Aorta (tissue), 5 donors: ENCODE measurements at regions not wholly inside any gene's neighbourhood (a gene's known extent, or its start where the extent isn't known, plus 50 kb on each side); places are given as distances from the start of the nearest gene placed in this dataset.

Experiments
- ATAC-seq: fragments of 200-7000 bp; cut with Tn5 transposase; one replicate; pipeline ENCODE4 v1.9.1; 2022; ENCODE audit warnings: moderate library complexity; ENCODE audit not compliant: low FRiP score
- DNase-seq, 2 donors: peaks; one replicate each; pipeline ENCODE4 v3.0.0-alpha.2; 2020
- H3K27ac ChIP-seq, 2 donors: one replicate each; pipeline ENCODE4 v1.5.1; 2013; ENCODE audit warnings: low read length in 2 of 2, mild to moderate bottlenecking in 2 of 2, moderate library complexity in 2 of 2, control low read depth in 1 of 2, inconsistent platforms in 1 of 2, low read depth in 1 of 2
- H3K27me3 ChIP-seq, 2 donors: one replicate each; pipeline ENCODE4 v1.6.1; 2013; ENCODE audit warnings: control low read depth in 1 of 2, low read length in 1 of 2, mild to moderate bottlenecking in 1 of 2, moderate library complexity in 1 of 2; ENCODE audit not compliant: insufficient read depth in 2 of 2, control insufficient read depth in 1 of 2
- H3K36me3 ChIP-seq, 2 donors: one replicate each; pipeline ENCODE4 v1.6.1; 2013; ENCODE audit warnings: control low read depth in 1 of 2, low read length in 1 of 2, mild to moderate bottlenecking in 1 of 2; ENCODE audit not compliant: insufficient read depth in 2 of 2, control insufficient read depth in 1 of 2
- H3K4me1 ChIP-seq, 2 donors: one replicate each; pipeline ENCODE4 v1.6.1; 2013; ENCODE audit warnings: low read length in 2 of 2, control low read depth in 1 of 2, mild to moderate bottlenecking in 1 of 2, moderate library complexity in 1 of 2; ENCODE audit not compliant: insufficient read depth in 2 of 2, control insufficient read depth in 1 of 2
- H3K4me3 ChIP-seq, 2 donors: one replicate each; pipeline ENCODE4 v1.5.1; 2013; ENCODE audit warnings: low read length in 2 of 2, control low read depth in 1 of 2, mild to moderate bottlenecking in 1 of 2
- H3K9me3 ChIP-seq: one replicate; pipeline ENCODE4 v1.6.1; 2013; ENCODE audit warnings: mild to moderate bottlenecking, low read length; ENCODE audit not compliant: control insufficient read depth
- WGBS, 2 donors: extraction: QIAGEN DNeasy Blood & Tissue Kit; methylation state at CpG; one replicate each; pipeline ENCODE4 v1.1.7; 2013; 5-methylcytosine and 5-hydroxymethylcytosine counted together
- intact Hi-C, 2 donors: fragments of 100-400 bp; cut with DNase I; formaldehyde crosslinking; loops; one replicate each; pipeline versions ENCODE4 v1.14.2 to v1.15.0; 2022
- donor health status: healthy with polysubstance abuse.
- donor health status: Bipolar disorder and iron deficiency.
- donor health status: DM: no; HTN: no; CAD: no.
- donor health status: DM: no; HTN: no; CAD: no.
- donor health status: DM: yes; HTN: yes; CAD: no.

GRCh38 chr2:133811409-133812125 is 243.3 kb upstream of the NCKAP5 start:
- Histone ChIP-seq H3K9me3 (no peaks in the 10 kb centered on the region), H3K36me3 (no peaks in the 10 kb centered on the region), H3K4me3 (no peak overlapping the region), H3K27me3 (no peaks in the 10 kb centered on the region), H3K27ac (no peak overlapping the region), H3K4me1 (no peaks in the 10 kb centered on the region)
- DNase-seq (no peak), ATAC-seq (no peak)
- intact Hi-C loops: no loop called here
- 84 to 91% methylated on average over 4 of the region's 4 CpGs for WGBS, 2 donors

GRCh38 chr2:133812826-133813617 is 244.8 kb upstream of the NCKAP5 start:
- Histone ChIP-seq H3K4me1 (no peaks in the 10 kb centered on the region), H3K27me3 (no peaks in the 10 kb centered on the region), H3K4me3 (no peak overlapping the region), H3K27ac (no peak overlapping the region), H3K9me3 (no peaks in the 10 kb centered on the region), H3K36me3 (no peaks in the 10 kb centered on the region)
- ATAC-seq (no peak), DNase-seq (no peak)
- 84 to 87% methylated on average over 4 of the region's 4 CpGs for WGBS, 2 donors
- intact Hi-C loops: no loop called here

DNA sequence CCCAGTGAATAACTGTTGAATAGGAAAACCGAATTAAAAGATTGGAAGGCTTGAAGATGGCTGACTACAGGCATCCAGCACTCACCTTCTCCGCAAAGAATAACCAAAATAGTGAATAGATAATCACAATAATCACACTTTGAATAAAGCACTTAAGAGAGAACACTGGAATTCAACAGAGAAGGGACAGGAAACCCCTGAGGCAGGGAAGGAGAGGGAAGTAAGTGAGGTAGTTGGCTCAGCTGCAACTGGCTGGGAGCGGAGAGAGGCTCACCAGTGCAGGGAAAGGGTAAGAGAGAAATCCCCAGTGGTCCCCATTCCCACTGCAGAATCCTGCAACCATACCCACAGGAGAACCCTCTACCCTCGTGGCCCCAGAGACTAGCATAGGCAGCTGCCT is 246.6 kb upstream of the NCKAP5 start:
- DNase-seq (no peak), ATAC-seq (peak; percentile 22)
- intact Hi-C loops: no loop called here
- WGBS, 2 donors: 78 to 82% methylated on average over 4 of the region's 4 CpGs
- H3K4me1 ChIP-seq: no peaks in the 10 kb centered on the region
- no peaks in the 10 kb centered on the region for H3K27me3 ChIP-seq
- no peak overlapping the region for H3K4me3 ChIP-seq
- H3K27ac ChIP-seq: no peak overlapping the region
- no peaks in the 10 kb centered on the region for H3K9me3 ChIP-seq
- no peaks in the 10 kb centered on the region for H3K36me3 ChIP-seq

GRCh38 chr2:133816037-133816436 is 247.8 kb upstream of the NCKAP5 start:
- Histone ChIP-seq H3K36me3 (no peaks in the 10 kb centered on the region), H3K27ac (no peak overlapping the region), H3K27me3 (no peaks in the 10 kb centered on the region), H3K4me1 (no peaks in the 10 kb centered on the region), H3K4me3 (no peak overlapping the region), H3K9me3 (no peaks in the 10 kb centered on the region)
- ATAC-seq (peak; percentile 59), DNase-seq (no peak)
- intact Hi-C loops: no loop called here
- 77 to 95% methylated on average over 3 of the region's 3 CpGs for WGBS, 2 donors

- Histone ChIP-seq H3K4me1 (no peaks in the 10 kb centered on the region), H3K27me3 (no peaks in the 10 kb centered on the region), H3K4me3 (no peak overlapping the region), H3K27ac (no peak overlapping the region), H3K9me3 (no peaks in the 10 kb centered on the region), H3K36me3 (no peaks in the 10 kb centered on the region)
- intact Hi-C loops: no loop called here
- 11 to 19% methylated on average over 9 of the region's 9 CpGs for WGBS, 2 donors
- ATAC-seq (no peak), DNase-seq (no peak)
Observed at GRCh38 chr2:133817680-133818566, 249.7 kb upstream of the NCKAP5 start.

DNA sequence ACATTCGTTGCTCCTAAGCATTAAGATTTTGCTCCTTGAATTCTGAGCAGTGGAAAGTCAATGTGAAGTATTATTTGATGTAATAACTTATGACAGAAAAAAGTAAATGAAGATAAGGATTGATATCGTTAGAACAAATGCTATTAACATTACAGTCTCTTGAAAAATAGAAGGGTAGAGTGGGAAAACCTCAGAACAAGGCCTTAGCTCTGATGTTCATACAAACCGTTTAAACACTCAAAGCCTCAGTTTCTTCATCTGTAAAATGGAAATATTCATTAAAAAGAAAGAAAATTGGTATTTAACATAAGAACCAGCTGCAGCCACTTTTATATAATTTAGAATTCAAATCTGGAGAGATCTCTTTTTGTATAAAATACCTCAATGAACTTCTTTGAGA is 250.4 kb upstream of the NCKAP5 start:
- intact Hi-C loops: no loop called here
- Histone ChIP-seq H3K36me3 (no peaks in the 10 kb centered on the region), H3K4me1 (no peaks in the 10 kb centered on the region), H3K27ac (no peak overlapping the region), H3K9me3 (peaks cover 1% of the 10 kb centered on the region), H3K27me3 (no peaks in the 10 kb centered on the region), H3K4me3 (no peak overlapping the region)
- ATAC-seq (no peak), DNase-seq (no peak)
- 36 to 59% methylated on average over 3 of the region's 3 CpGs for WGBS, 2 donors

- no peak overlapping the region for H3K27ac ChIP-seq
- no peaks in the 10 kb centered on the region for H3K4me1 ChIP-seq
- ATAC-seq (no peak), DNase-seq (no peak)
- no peaks in the 10 kb centered on the region for H3K27me3 ChIP-seq
- H3K4me3 ChIP-seq: no peak overlapping the region
- H3K9me3 ChIP-seq: peaks cover 1% of the 10 kb centered on the region
- 90 to 93% methylated on average over 4 of the region's 4 CpGs for WGBS, 2 donors
- intact Hi-C loops: no loop called here
- no peaks in the 10 kb centered on the region for H3K36me3 ChIP-seq
Observed at GRCh38 chr2:133819906-133820305, 251.6 kb upstream of the NCKAP5 start.

GRCh38 chr2:133821107-133821760 is 253.0 kb upstream of the NCKAP5 start:
- intact Hi-C loops: no loop called here
- H3K4me3 ChIP-seq: no peak overlapping the region
- H3K36me3 ChIP-seq: no peaks in the 10 kb centered on the region
- H3K4me1 ChIP-seq: no peaks in the 10 kb centered on the region
- H3K27me3 ChIP-seq: no peaks in the 10 kb centered on the region
- DNase-seq (no peak), ATAC-seq (no peak)
- peaks cover 1% of the 10 kb centered on the region for H3K9me3 ChIP-seq
- 83 to 89% methylated on average over 3 of the region's 3 CpGs for WGBS, 2 donors
- no peak overlapping the region for H3K27ac ChIP-seq
